IgD-negative memory B cell (primary cell): ENCODE measurements at regions not wholly inside any gene's neighbourhood (a gene's known extent, or its start where the extent isn't known, plus 50 kb on each side); places are given as distances from the start of the nearest gene placed in this dataset.

Experiments used
- H3K27ac Mint-ChIP-seq, 3 donors: one replicate each; pipeline ENCODE4 v1.8.0; 2020 to 2022; ENCODE audit warnings: mild to moderate bottlenecking in 3 of 3, mixed read lengths in 3 of 3, moderate library complexity in 1 of 3
- H3K27me3 Mint-ChIP-seq: one replicate; pipeline ENCODE4 v1.8.0; 2021; ENCODE audit warnings: mixed read lengths
- H3K36me3 Mint-ChIP-seq: one replicate; pipeline ENCODE4 v1.8.0; 2020; ENCODE audit warnings: mild to moderate bottlenecking, mixed read lengths
- H3K4me1 Mint-ChIP-seq, 3 donors: one replicate each; pipeline ENCODE4 v1.8.0; 2020 to 2022; ENCODE audit warnings: mixed read lengths in 3 of 3, mild to moderate bottlenecking in 1 of 3
- H3K4me3 Mint-ChIP-seq, 4 donors: one replicate each; pipeline ENCODE4 v1.8.0; 2020 to 2022; ENCODE audit warnings: mild to moderate bottlenecking in 4 of 4, mixed read lengths in 4 of 4, moderate library complexity in 3 of 4
- H3K9me3 Mint-ChIP-seq, 3 donors: one replicate each; pipeline ENCODE4 v1.8.0; 2020 to 2021; ENCODE audit warnings: mixed read lengths in 3 of 3, mild to moderate bottlenecking in 1 of 3

- H3K4me1 Mint-ChIP-seq: no peaks in the 10 kb centered on the region
- H3K4me3 Mint-ChIP-seq: no peak overlapping the region
- H3K9me3 Mint-ChIP-seq: no peaks in the 10 kb centered on the region
- H3K36me3 Mint-ChIP-seq: no peaks in the 10 kb centered on the region
- no peaks in the 10 kb centered on the region for H3K27me3 Mint-ChIP-seq
- H3K27ac Mint-ChIP-seq: no peak overlapping the region
Observed at GRCh38 chr20:22511943-22512910, 72.1 kb downstream of the FOXA2 start.

- Mint-ChIP-seq H3K36me3 (no peaks in the 10 kb centered on the region), H3K27me3 (no peaks in the 10 kb centered on the region), H3K9me3 (no peaks in the 10 kb centered on the region), H3K4me3 (no peak overlapping the region), H3K4me1 (no peaks in the 10 kb centered on the region), H3K27ac (no peak overlapping the region)
Observed at GRCh38 chr20:22509843-22510147, 74.6 kb downstream of the FOXA2 start.

GRCh38 chr20:22509090-22509842, 75.1 kb downstream of the FOXA2 start:
- H3K4me3 Mint-ChIP-seq: no peak overlapping the region
- H3K4me1 Mint-ChIP-seq: no peaks in the 10 kb centered on the region
- H3K27me3 Mint-ChIP-seq: no peaks in the 10 kb centered on the region
- peak overlapping the region in 1 of 3 donors; percentile 50 for H3K27ac Mint-ChIP-seq
- no peaks in the 10 kb centered on the region for H3K36me3 Mint-ChIP-seq
- H3K9me3 Mint-ChIP-seq: no peaks in the 10 kb centered on the region

GRCh38 chr20:22508426-22508825, 75.9 kb downstream of the FOXA2 start:
- no peaks in the 10 kb centered on the region for H3K4me1 Mint-ChIP-seq
- H3K9me3 Mint-ChIP-seq: no peaks in the 10 kb centered on the region
- H3K4me3 Mint-ChIP-seq: peak overlapping the region in 1 of 4 donors; percentile 45
- H3K27ac Mint-ChIP-seq: no peak overlapping the region
- no peaks in the 10 kb centered on the region for H3K27me3 Mint-ChIP-seq
- no peaks in the 10 kb centered on the region for H3K36me3 Mint-ChIP-seq

GRCh38 chr20:22507240-22507961, 77.0 kb downstream of the FOXA2 start:
- Mint-ChIP-seq H3K27me3 (no peaks in the 10 kb centered on the region), H3K36me3 (no peaks in the 10 kb centered on the region), H3K27ac (no peak overlapping the region), H3K4me3 (no peak overlapping the region), H3K9me3 (peaks cover 0 to 2% (median 0%) of the 10 kb centered on the region in 3 donors), H3K4me1 (no peaks in the 10 kb centered on the region)

- Mint-ChIP-seq H3K9me3 (peaks cover 0 to 2% (median 0%) of the 10 kb centered on the region in 3 donors), H3K4me3 (no peak overlapping the region), H3K27me3 (peaks cover 1% of the 10 kb centered on the region), H3K36me3 (no peaks in the 10 kb centered on the region), H3K4me1 (no peaks in the 10 kb centered on the region), H3K27ac (no peak overlapping the region)
Observed at GRCh38 chr20:22506827-22507226, 77.5 kb downstream of the FOXA2 start.

GRCh38 chr20:22504829-22505377, 79.5 kb downstream of the FOXA2 start:
- H3K36me3 Mint-ChIP-seq: no peaks in the 10 kb centered on the region
- H3K4me1 Mint-ChIP-seq: no peaks in the 10 kb centered on the region
- H3K27me3 Mint-ChIP-seq: peaks cover 1% of the 10 kb centered on the region
- H3K9me3 Mint-ChIP-seq: peaks cover 0 to 2% (median 0%) of the 10 kb centered on the region in 3 donors
- H3K4me3 Mint-ChIP-seq: no peak overlapping the region
- no peak overlapping the region for H3K27ac Mint-ChIP-seq

GRCh38 chr20:22503577-22503976, 80.8 kb downstream of the FOXA2 start:
- peak overlapping the region in 1 of 3 donors; percentile 53 for H3K27ac Mint-ChIP-seq
- H3K27me3 Mint-ChIP-seq: peaks cover 1% of the 10 kb centered on the region
- no peaks in the 10 kb centered on the region for H3K4me1 Mint-ChIP-seq
- no peak overlapping the region for H3K4me3 Mint-ChIP-seq
- H3K36me3 Mint-ChIP-seq: no peaks in the 10 kb centered on the region
- peaks cover 0 to 2% (median 0%) of the 10 kb centered on the region in 3 donors for H3K9me3 Mint-ChIP-seq

GRCh38 chr20:22502731-22503191, 81.6 kb downstream of the FOXA2 start:
- Mint-ChIP-seq H3K4me1 (no peaks in the 10 kb centered on the region), H3K27ac (no peak overlapping the region), H3K27me3 (peaks cover 1% of the 10 kb centered on the region), H3K4me3 (no peak overlapping the region), H3K9me3 (peaks cover 0 to 3% (median 0%) of the 10 kb centered on the region in 3 donors), H3K36me3 (no peaks in the 10 kb centered on the region)

GRCh38 chr20:22501566-22502344, 82.6 kb downstream of the FOXA2 start:
- Mint-ChIP-seq H3K4me3 (no peak overlapping the region), H3K36me3 (no peaks in the 10 kb centered on the region), H3K9me3 (peaks cover 0 to 3% (median 0%) of the 10 kb centered on the region in 3 donors), H3K27me3 (peaks cover 1% of the 10 kb centered on the region), H3K4me1 (no peaks in the 10 kb centered on the region), H3K27ac (no peak overlapping the region)

- Mint-ChIP-seq H3K27ac (no peak overlapping the region), H3K27me3 (peaks cover 1% of the 10 kb centered on the region), H3K4me1 (no peaks in the 10 kb centered on the region), H3K4me3 (no peak overlapping the region), H3K9me3 (peaks cover 0 to 3% (median 0%) of the 10 kb centered on the region in 3 donors), H3K36me3 (no peaks in the 10 kb centered on the region)
Observed at GRCh38 chr20:22501034-22501433, 83.3 kb downstream of the FOXA2 start.

GRCh38 chr20:22499515-22500166, 84.7 kb downstream of the FOXA2 start:
- no peak overlapping the region for H3K27ac Mint-ChIP-seq
- H3K27me3 Mint-ChIP-seq: peaks cover 1% of the 10 kb centered on the region
- H3K36me3 Mint-ChIP-seq: no peaks in the 10 kb centered on the region
- H3K9me3 Mint-ChIP-seq: peaks cover 0 to 3% (median 0%) of the 10 kb centered on the region in 3 donors
- H3K4me1 Mint-ChIP-seq: no peaks in the 10 kb centered on the region
- peak overlapping the region in 1 of 4 donors; percentile 12 for H3K4me3 Mint-ChIP-seq

GRCh38 chr20:22496817-22497216, 87.6 kb downstream of the FOXA2 start:
- Mint-ChIP-seq H3K4me3 (no peak overlapping the region), H3K27ac (no peak overlapping the region), H3K27me3 (no peaks in the 10 kb centered on the region), H3K4me1 (no peaks in the 10 kb centered on the region), H3K36me3 (no peaks in the 10 kb centered on the region), H3K9me3 (peaks cover 0 to 3% (median 2%) of the 10 kb centered on the region in 3 donors)

- Mint-ChIP-seq H3K27ac (no peak overlapping the region), H3K27me3 (no peaks in the 10 kb centered on the region), H3K36me3 (no peaks in the 10 kb centered on the region), H3K9me3 (peaks cover 0 to 3% (median 2%) of the 10 kb centered on the region in 3 donors), H3K4me3 (no peak overlapping the region), H3K4me1 (no peaks in the 10 kb centered on the region)
Observed at GRCh38 chr20:22495789-22496188, 88.6 kb downstream of the FOXA2 start.
